IPS DF 6.9 (cell line): ENCODE measurements at regions not wholly inside any gene's neighbourhood (a gene's known extent, or its start where the extent isn't known, plus 50 kb on each side); places are given as distances from the start of the nearest gene placed in this dataset.

Source experiments
- DNase-seq: peaks from one replicate; pipeline ENCODE4 v3.0.0-alpha.2; 2013; ENCODE audit warnings: low read depth, low spot score
- H3K27ac ChIP-seq: one replicate; pipeline ENCODE4 v1.5.1; 2013; ENCODE audit warnings: low read length, control low read depth
- H3K27me3 ChIP-seq: 2 replicates; pipeline ENCODE4 v1.6.1; 2013; ENCODE audit warnings: mild to moderate bottlenecking, low read length; ENCODE audit not compliant: control insufficient read depth, insufficient read depth
- H3K36me3 ChIP-seq: 2 replicates; pipeline ENCODE4 v1.6.1; 2013; ENCODE audit warnings: low read length; ENCODE audit not compliant: control insufficient read depth, insufficient read depth
- H3K4me1 ChIP-seq: 2 replicates; pipeline ENCODE4 v1.6.1; 2013; ENCODE audit warnings: low read length; ENCODE audit not compliant: control insufficient read depth, insufficient read depth
- H3K4me3 ChIP-seq: 2 replicates; pipeline ENCODE4 v1.5.1; 2013; ENCODE audit warnings: mild to moderate bottlenecking, low read length
- H3K9me3 ChIP-seq: 2 replicates; pipeline ENCODE4 v1.6.1; 2013; ENCODE audit warnings: low read length, inconsistent platforms; ENCODE audit not compliant: control insufficient read depth, insufficient read depth
- WGBS: extraction: QIAGEN DNeasy Blood & Tissue Kit; methylation state at CpG from one replicate; pipeline ENCODE4 v1.1.7; 2013; ENCODE audit warnings: mixed read lengths, missing lambda C conversion rate; ENCODE audit not compliant: insufficient read length, insufficient coverage; 5-methylcytosine and 5-hydroxymethylcytosine counted together

DNA sequence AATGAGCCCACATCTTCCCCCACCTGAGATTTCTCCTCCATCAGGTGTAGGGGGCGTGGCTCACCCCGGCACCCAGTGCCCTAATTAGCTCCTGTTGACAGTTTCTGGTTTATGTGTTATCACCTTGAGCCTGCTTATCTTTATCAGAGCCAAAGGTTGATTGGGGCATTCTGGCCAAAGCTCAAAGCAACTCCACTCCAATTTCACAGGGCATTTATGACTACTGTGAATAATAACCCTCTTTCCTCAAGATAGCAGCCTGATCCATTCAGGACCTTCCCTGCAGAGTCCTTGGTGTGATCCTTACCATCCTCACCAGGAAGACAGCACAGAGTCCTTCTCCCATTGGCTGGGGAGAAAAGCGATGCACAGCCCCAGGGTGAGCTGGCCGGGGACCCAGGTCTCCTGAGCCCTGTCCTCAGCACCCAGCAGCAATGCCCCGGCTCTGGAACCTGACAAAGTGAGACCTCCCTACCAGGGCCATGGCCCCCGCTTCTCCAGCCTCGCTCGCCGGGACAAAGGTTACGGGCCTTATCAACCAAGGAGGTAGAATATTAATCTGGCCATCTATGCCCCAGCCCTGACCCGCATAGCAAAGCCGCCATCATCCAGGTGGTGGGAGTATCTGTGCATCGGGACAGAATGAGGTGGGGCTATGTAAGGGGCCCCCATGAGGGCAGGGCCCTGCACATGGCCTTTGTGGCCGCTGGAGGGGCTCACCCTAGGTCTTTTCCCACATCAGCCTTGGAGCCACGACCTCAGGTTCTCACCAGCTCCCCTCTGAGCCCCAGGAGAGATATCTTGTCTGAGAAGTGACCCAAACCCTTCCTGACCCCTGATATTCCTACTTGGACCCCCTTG, 64.5 kb downstream of the ZFP36L2 start:
- Histone ChIP-seq H3K4me3 (no peak overlapping the region), H3K4me1 (no peaks in the 10 kb centered on the region), H3K27ac (no peak overlapping the region), H3K27me3 (no peaks in the 10 kb centered on the region), H3K36me3 (no peaks in the 10 kb centered on the region), H3K9me3 (no peaks in the 10 kb centered on the region)
- no peak for DNase-seq
- WGBS = no CpG with 5 or more reads among the region's 15 CpGs

DNA sequence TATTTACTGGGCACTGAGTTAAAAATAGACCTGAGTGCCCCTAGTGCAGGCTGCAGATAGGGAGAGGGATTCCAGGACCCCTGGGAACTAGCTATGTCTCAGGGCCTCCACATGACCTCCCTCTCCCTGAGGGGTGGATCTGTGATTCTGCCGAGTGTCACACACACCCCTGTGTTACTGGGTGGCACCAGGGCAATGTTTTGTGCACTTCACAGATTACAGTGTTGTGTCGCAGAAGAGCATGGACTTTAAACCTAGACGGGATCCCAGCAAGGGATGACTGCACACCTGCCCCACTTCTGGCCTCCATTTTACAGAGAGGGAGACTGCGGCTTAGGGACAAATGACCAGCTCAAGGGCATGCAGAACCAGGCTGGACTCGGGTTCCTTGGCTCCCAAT, 65.6 kb downstream of the ZFP36L2 start:
- Histone ChIP-seq H3K4me3 (no peak overlapping the region), H3K27me3 (no peaks in the 10 kb centered on the region), H3K4me1 (no peaks in the 10 kb centered on the region), H3K27ac (no peak overlapping the region), H3K36me3 (no peaks in the 10 kb centered on the region), H3K9me3 (no peaks in the 10 kb centered on the region)
- no CpG with 5 or more reads among the region's 5 CpGs for WGBS
- no peak for DNase-seq

DNA sequence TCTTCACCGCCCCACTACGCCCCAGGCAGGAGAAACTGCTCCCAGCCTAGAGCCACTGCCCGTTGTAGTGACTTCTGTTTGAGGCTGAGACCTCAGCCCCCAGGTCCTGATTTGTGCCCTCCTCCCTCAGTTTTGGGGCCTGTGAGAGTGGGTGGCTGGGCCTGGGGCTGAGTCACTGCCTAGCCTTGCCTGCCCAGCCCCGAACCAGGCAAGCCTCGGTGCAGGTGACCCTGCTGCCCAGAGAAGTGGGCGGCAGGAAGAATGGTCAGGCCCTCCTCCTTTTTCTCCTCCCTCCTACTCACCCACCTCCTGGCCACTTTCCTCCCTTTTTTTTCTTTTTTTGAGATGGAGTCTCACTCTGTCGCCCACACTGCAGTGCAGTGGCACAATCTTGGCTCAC, 66.6 kb downstream of the ZFP36L2 start:
- no peaks in the 10 kb centered on the region for H3K9me3 ChIP-seq
- H3K27ac ChIP-seq = no peak overlapping the region
- H3K4me3 ChIP-seq = no peak overlapping the region
- DNase-seq = no peak
- H3K4me1 ChIP-seq = no peaks in the 10 kb centered on the region
- no CpG with 5 or more reads among the region's 7 CpGs for WGBS
- H3K36me3 ChIP-seq = no peaks in the 10 kb centered on the region
- H3K27me3 ChIP-seq = no peaks in the 10 kb centered on the region

DNA sequence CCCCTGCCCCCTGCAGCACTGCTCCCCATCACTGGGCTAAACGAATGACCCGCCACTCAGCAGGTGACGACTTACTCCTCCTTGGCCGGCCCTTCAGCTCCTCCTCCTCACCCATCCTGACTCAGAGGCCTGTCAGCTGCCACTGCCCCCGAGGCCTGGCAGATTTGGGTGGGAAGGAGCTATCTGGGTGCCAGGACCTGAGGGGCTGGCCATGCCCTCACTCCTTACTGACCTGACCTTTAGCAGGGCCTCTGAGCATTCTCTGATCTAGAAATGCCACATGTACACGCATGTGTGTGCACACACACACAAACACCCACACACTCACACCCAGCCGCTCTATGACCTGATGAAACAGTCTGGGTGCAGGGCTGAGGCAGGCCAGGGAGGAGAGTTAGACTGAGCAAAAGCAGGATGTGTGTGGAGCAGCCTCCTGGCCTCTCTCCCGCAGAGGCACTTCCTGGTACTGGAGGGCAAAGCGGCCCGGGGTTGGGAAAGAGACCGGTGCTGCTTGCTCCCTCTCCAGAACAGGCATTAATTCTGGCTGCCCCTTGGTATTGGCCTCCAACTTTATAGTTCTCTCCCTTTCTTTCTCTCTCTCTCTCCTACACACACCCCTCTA, 68.0 kb downstream of the ZFP36L2 start:
- H3K4me1 ChIP-seq = no peaks in the 10 kb centered on the region
- H3K27ac ChIP-seq = no peak overlapping the region
- DNase-seq = no peak
- H3K27me3 ChIP-seq = no peaks in the 10 kb centered on the region
- H3K9me3 ChIP-seq = no peaks in the 10 kb centered on the region
- no peak overlapping the region for H3K4me3 ChIP-seq
- H3K36me3 ChIP-seq = no peaks in the 10 kb centered on the region
- WGBS = no CpG with 5 or more reads among the region's 11 CpGs

DNA sequence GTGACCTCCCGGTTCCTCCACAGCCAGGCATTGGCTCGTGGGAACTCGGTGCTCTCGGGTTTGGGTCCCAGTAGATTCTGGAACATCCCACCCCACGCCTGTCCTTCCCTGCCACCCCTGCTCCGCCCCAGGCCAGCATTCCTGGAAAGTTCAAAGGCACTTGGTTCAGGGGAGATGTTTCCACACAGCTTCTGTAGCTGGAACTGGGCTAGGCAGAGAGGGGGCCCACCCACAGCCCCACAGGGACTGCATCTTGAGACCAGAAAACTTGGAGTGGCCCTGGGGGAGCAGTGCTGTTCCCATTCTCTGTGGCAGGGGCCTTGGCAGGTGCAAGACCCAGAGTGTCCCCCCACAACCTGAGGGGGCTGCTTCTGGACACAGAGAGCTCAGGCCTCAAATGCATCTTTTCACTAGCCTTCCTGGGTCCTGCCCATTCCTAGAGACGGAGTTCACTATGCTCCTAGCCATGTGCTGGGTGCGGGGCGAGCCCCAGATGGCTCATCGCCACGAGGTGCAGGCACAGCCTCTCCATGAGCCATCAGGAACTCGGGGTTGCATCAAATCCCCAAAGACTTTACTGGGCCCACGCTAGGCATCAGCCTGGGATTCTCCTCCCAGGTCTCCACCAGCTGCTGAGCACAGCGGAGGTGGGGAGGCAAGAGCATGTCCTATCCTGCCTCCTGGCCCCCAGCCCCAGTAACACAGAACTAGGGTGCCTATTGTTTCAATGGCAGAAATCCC, 68.7 kb downstream of the ZFP36L2 start:
- Histone ChIP-seq H3K27ac (no peak overlapping the region), H3K36me3 (no peaks in the 10 kb centered on the region), H3K27me3 (no peaks in the 10 kb centered on the region), H3K9me3 (no peaks in the 10 kb centered on the region), H3K4me1 (peaks cover 2% of the 10 kb centered on the region; the same call in 1 of the 2 replicates), H3K4me3 (no peak overlapping the region)
- no peak for DNase-seq
- WGBS = no CpG with 5 or more reads among the region's 14 CpGs

DNA sequence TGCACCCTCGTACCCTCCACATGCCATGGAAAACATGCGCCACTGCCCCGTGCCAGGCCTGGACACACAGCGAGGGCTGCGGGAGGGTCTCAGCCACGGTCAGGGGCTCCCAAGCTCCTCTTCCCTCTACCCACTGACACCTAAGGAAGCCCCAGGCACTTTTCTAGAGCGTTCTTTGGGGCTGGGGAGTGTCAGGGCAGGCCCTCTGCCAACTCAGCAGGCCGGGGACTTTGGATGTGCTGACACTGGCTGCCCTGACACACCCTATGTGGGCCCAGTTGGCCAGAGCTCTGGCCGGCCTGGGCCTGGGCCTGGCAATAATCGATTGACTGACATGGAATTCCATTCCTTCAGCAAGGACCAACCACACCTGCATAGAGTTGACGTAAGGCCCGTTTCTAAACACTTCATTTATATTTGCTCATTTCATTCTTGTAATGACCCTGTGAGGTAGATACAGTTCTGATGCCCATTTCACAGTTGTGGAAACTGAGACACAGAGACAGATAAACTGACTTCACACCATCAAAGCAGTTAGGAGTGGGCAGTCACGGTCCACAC, 70.5 kb downstream of the ZFP36L2 start:
- no peak for DNase-seq
- no peak overlapping the region for H3K27ac ChIP-seq
- H3K4me1 ChIP-seq = peaks cover 6% of the 10 kb centered on the region
- no peaks in the 10 kb centered on the region for H3K27me3 ChIP-seq
- no peak overlapping the region for H3K4me3 ChIP-seq
- WGBS = no CpG with 5 or more reads among the region's 13 CpGs
- H3K9me3 ChIP-seq = no peaks in the 10 kb centered on the region
- H3K36me3 ChIP-seq = no peaks in the 10 kb centered on the region

DNA sequence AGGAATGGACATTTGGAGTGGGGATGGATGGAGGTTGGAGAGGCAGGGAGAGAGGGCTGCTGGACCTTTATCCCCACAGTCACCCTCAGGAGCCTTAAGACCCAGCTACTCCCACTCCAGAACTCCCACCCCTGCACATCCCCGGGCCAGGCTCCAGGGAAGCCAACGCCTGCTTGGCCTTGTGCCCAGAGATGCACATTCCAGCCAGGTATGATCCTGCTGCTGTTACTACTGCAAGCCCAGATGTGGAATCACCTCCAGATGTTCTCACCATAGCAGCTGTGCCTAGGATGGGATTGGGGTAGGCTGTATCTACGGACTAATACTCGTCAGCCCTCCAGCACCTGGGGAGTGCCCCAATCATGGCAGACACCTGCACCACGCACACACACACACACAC, 71.7 kb downstream of the ZFP36L2 start:
- H3K27me3 ChIP-seq = no peaks in the 10 kb centered on the region
- no CpG with 5 or more reads among the region's 5 CpGs for WGBS

DNA sequence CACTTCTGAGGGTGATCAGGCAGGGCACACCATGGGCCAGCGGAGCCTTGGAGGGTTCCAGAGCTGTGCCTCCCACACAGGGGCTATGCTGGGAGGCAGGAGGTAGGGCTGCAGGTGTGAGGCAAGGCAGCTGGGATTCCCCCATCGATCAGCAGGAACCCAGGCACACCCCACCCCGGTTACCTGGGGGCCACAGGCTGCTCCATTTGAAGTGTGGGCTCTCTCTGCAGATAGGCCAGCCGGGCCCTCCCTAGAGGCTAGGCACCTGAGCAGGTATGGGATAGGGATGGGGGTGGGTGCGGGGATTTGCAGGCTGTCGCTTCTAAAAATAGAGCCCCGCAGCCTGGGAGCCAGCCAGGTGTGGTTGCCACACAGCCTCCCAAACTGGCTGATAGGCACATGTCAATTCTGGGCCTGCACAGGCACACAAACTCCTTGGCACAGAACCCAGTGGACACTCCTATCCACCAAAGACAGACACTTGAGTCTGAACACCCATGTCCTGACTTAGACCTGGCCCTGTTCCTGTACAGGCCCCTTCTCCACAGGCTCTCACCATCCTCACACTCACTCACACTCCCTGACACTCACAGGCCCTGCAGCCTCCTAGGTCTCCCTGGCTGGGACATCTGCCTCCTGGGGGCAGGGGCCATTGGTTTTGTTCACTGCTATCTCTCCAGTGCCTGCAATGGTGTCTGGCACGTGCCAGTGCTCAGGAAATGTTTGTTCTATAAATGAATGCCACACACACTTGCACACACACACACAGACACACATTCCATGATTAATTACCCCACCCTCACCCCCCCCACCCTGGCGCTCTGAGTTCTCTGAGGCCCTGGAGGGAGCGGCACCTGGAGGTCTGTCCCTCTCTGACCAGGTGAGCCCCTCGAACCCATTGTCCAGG, 73.4 kb downstream of the ZFP36L2 start:
- Histone ChIP-seq H3K27ac (no peak overlapping the region), H3K9me3 (no peaks in the 10 kb centered on the region), H3K4me3 (no peak overlapping the region), H3K36me3 (no peaks in the 10 kb centered on the region), H3K27me3 (no peaks in the 10 kb centered on the region), H3K4me1 (peaks cover 6% of the 10 kb centered on the region)
- no CpG with 5 or more reads among the region's 11 CpGs for WGBS
- no peak for DNase-seq

More for the DNA sequence above, 71.7 kb downstream of the ZFP36L2 start:
- Histone ChIP-seq H3K36me3 (no peaks in the 10 kb centered on the region), H3K27ac (no peak overlapping the region), H3K4me1 (peaks cover 6% of the 10 kb centered on the region), H3K4me3 (no peak overlapping the region), H3K9me3 (no peaks in the 10 kb centered on the region)
- DNase-seq = no peak

DNA sequence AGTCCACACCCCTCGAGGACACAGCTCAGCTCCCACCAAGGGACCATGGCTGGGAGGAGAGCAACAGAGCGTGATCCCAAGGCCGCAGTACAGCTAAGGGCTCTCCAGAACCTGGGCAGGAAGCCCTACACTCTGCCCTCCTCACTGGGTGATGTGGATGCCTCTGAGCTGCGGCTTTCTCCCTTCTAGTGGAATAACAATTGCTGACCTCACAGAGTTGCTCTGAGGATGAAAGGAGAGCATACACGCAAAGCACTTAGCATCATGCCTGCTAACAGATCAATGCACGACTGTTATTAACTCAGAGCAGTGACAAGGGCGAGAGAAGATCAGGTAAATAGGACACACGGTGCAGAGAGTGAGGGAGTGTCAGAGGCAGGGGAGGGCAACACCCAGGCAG, 74.2 kb downstream of the ZFP36L2 start:
- Histone ChIP-seq H3K4me1 (peaks cover 6% of the 10 kb centered on the region), H3K27me3 (no peaks in the 10 kb centered on the region), H3K36me3 (no peaks in the 10 kb centered on the region), H3K9me3 (no peaks in the 10 kb centered on the region), H3K4me3 (no peak overlapping the region), H3K27ac (no peak overlapping the region)
- WGBS = no CpG with 5 or more reads among the region's 8 CpGs
- DNase-seq = no peak
